A549 (cell line): ENCODE measurements at regions not wholly inside any gene's neighbourhood (a gene's known extent, or its start where the extent isn't known, plus 50 kb on each side); places are given as distances from the start of the nearest gene placed in this dataset.

ENCODE experiments used
- ATAC-seq, 2 experiments: fragments of 200-7000 bp in 1 of 2; fragments of >200 bp in 1 of 2; cut with Nextera tagmentation in 1 of 2; cut with Tn5 transposase in 1 of 2; 3 replicates each; pipeline versions ENCODE4 v1.8.0 to v1.9.1; 2018 to 2020; ENCODE audit warnings: mild to moderate bottlenecking in 1 of 2, moderate library complexity in 1 of 2
- CTCF ChIA-PET: fragments of 300-600 bp; sonication (Branson Sonifier 250); formaldehyde crosslinking; extraction: SDS; loops from one replicate; lab custom pipeline; 2021; ENCODE audit warnings: antibody characterized with exemption, inconsistent platforms; lab: Yijun Ruan, JAX
- POLR2A ChIA-PET: fragments of 350-600 bp; formaldehyde crosslinking; extraction: SDS; loops from one replicate; lab custom pipeline; 2021; ENCODE audit warnings: antibody characterized with exemption, inconsistent platforms; lab: Yijun Ruan, JAX
- DNase-seq, 2 experiments: peaks; one replicate each; pipeline versions ENCODE4 v3.0.0 to v3.0.0-alpha.2; 2011 to 2016; ENCODE audit warnings: low read depth in 1 of 2, low spot score in 1 of 2
- FAIRE-seq: peaks from 2 replicates; lab custom pipeline; 2011; peaks lifted over from hg19 to GRCh38; lab: Jason Lieb, UNC
- H3K27ac ChIP-seq, 2 experiments: fragments of >200 bp; sonication (Bioruptor Twin); formaldehyde crosslinking; 3 replicates each; pipeline ENCODE4 v1.5.1; 2016 to 2017
- H3K4me1 ChIP-seq: fragments of >200 bp; sonication (Bioruptor Twin); formaldehyde crosslinking; 3 replicates; pipeline ENCODE4 v1.6.1; 2016
- H3K4me2 ChIP-seq: fragments of >200 bp; sonication (Bioruptor Twin); formaldehyde crosslinking; 3 replicates; pipeline ENCODE4 v1.6.1; 2016
- H3K4me3 ChIP-seq: fragments of >200 bp; sonication (Bioruptor Twin); formaldehyde crosslinking; 3 replicates; pipeline ENCODE4 v1.5.1; 2016
- H3K9me3 ChIP-seq: fragments of >200 bp; sonication (Bioruptor Twin); formaldehyde crosslinking; 3 replicates; pipeline ENCODE4 v1.6.1; 2016
- ATOH8 ChIP-seq: fragments of 250-450 bp; sonication (Bioruptor Pico); IDR thresholded peaks from 2 replicates; pipeline ENCODE4 v1.5.0; 2020; ENCODE audit warnings: low read depth, mild to moderate bottlenecking, moderate library complexity
- CTCF ChIP-seq: fragments of >200 bp; sonication (Bioruptor Twin); formaldehyde crosslinking; IDR thresholded peaks from 3 replicates; pipeline ENCODE4 v1.5.1; 2016
- EHMT2 ChIP-seq: fragments of 200-600 bp; sonication (generic); IDR thresholded peaks from 2 replicates; pipeline ENCODE4 v1.6.1; 2016; ENCODE audit warnings: antibody characterized with exemption, low read depth, mild to moderate bottlenecking, moderate library complexity
- ELK1 ChIP-seq: fragments of 150-350 bp; IDR thresholded peaks from 2 replicates; pipeline ENCODE4 v1.6.1; 2014; ENCODE audit warnings: low read depth, mild to moderate bottlenecking, low read length
- HMGXB4 ChIP-seq: fragments of 250-450 bp; sonication (Bioruptor Pico); IDR thresholded peaks from 2 replicates; pipeline ENCODE4 v1.5.0; 2021; ENCODE audit warnings: mild to moderate bottlenecking, moderate library complexity, borderline replicate concordance
- HOXA7 ChIP-seq: fragments of 250-450 bp; sonication (Bioruptor Pico); IDR thresholded peaks from 2 replicates; pipeline ENCODE4 v1.5.0; 2020; ENCODE audit warnings: mild to moderate bottlenecking, moderate library complexity
- HOXB13 ChIP-seq: fragments of 250-450 bp; sonication (Bioruptor Pico); IDR thresholded peaks from 2 replicates; pipeline ENCODE4 v1.5.0; 2020; ENCODE audit warnings: low read depth, mild to moderate bottlenecking, moderate library complexity
- KDM1A ChIP-seq: fragments of 200-600 bp; sonication (generic); IDR thresholded peaks from 2 replicates; pipeline ENCODE4 v1.6.1; 2016; ENCODE audit warnings: low read depth, mild to moderate bottlenecking
- MAX ChIP-seq: IDR thresholded peaks from 2 replicates; pipeline ENCODE4 v1.6.1; 2012
- NPAS2 ChIP-seq: fragments of 250-450 bp; sonication (Bioruptor Pico); IDR thresholded peaks from 2 replicates; pipeline ENCODE4 v1.8.0; 2022; ENCODE audit warnings: mild to moderate bottlenecking, moderate library complexity, borderline replicate concordance
- REST ChIP-seq: fragments of 200-600 bp; sonication (generic); IDR thresholded peaks from 2 replicates; pipeline ENCODE4 v1.6.1; 2016; ENCODE audit warnings: antibody characterized with exemption, mild to moderate bottlenecking, moderate library complexity
- SMC3 ChIP-seq: fragments of >200 bp; sonication (Bioruptor Twin); formaldehyde crosslinking; IDR thresholded peaks from 3 replicates; pipeline ENCODE4 v1.6.1; 2018; ENCODE audit warnings: inconsistent platforms
- SREBF2 ChIP-seq: fragments of 450-650 bp; IDR thresholded peaks from 2 replicates; pipeline ENCODE4 v1.6.1; 2014; ENCODE audit warnings: mild to moderate bottlenecking, moderate library complexity
- ZC3H11A ChIP-seq: fragments of 450-650 bp; IDR thresholded peaks from 2 replicates; pipeline ENCODE4 v1.6.1; 2014; ENCODE audit warnings: antibody characterized with exemption, mild to moderate bottlenecking
- ZNF302 ChIP-seq: fragments of 250-450 bp; sonication (Bioruptor Pico); IDR thresholded peaks from 2 replicates; pipeline ENCODE4 v1.9.0; 2021; ENCODE audit warnings: inconsistent platforms, mild to moderate bottlenecking, moderate library complexity
- WGBS: methylation state at CpG from one replicate; pipeline ENCODE4 v1.1.6; 2017; ENCODE audit errors: missing lambda C conversion rate; 5-methylcytosine and 5-hydroxymethylcytosine counted together

GRCh38 chr2:62302631-62303435 lies 106.9 kb downstream of the B3GNT2 start (continued):
- TF ChIP-seq HMGXB4 (CRISPR knock-in tag) (no peak), ATOH8 (CRISPR knock-in tag) (no peak), HOXB13 (CRISPR knock-in tag) (no peak), HOXA7 (CRISPR knock-in tag) (no peak)

- DNase-seq, result no peak
- POLR2A ChIA-PET, result no interaction called here
- H3K4me1 ChIP-seq, result no peaks in the 10 kb centered on the region
- no peak overlapping the region for H3K27ac ChIP-seq
- WGBS, result 62% methylated on average over 4 of the region's 4 CpGs
- FAIRE-seq, result no peak
- TF ChIP-seq KDM1A, result no peak
- TF ChIP-seq NPAS2 (CRISPR knock-in tag), result no peak
- no peak for TF ChIP-seq SREBF2
- no peak for TF ChIP-seq HOXA7 (CRISPR knock-in tag)
- TF ChIP-seq MAX, result no peak
- no peak for TF ChIP-seq ZC3H11A
- TF ChIP-seq ATOH8 (CRISPR knock-in tag), result no peak
- TF ChIP-seq CTCF, result no peak
- TF ChIP-seq SMC3, result no peak
- no peak for TF ChIP-seq ELK1
- TF ChIP-seq EHMT2, result no peak
- no peak for TF ChIP-seq ZNF302 (CRISPR knock-in tag)
- no peak for TF ChIP-seq REST
- TF ChIP-seq, all 56 proteins: peak for 0
- CTCF ChIA-PET, result interaction anchor here (0.8 to 1.1 kb wide), 3 partner anchors 9 to 33 kb away, joined by 3 read pairs; no protein-coding TSS in a partner anchor
- H3K4me2 ChIP-seq, result no peak overlapping the region
- no peak overlapping the region for H3K4me3 ChIP-seq
- no peaks in the 10 kb centered on the region for H3K9me3 ChIP-seq
- no peak for ATAC-seq
Measured at GRCh38 chr2:62300925-62301324, 105.0 kb downstream of the B3GNT2 start.
